ENCODE measurements at regions not wholly inside any gene's neighbourhood (a gene's known extent, or its start where the extent isn't known, plus 50 kb on each side); places are given as distances from the start of the nearest gene placed in this dataset.

- TF ChIP-seq CTCF (conservative IDR thresholded peaks at IDR 0.05; ENCODE audit: low read depth) = no peak
- POLR2A ChIA-PET (ENCODE audit: low non-redundant PET) = no interaction called here
- CTCF ChIA-PET = no interaction called here
- no peak overlapping the region for H3K27ac ChIP-seq
- no peak for DNase-seq (ENCODE audit: low spot score)
These were observed 295.3 kb downstream of the PTPRU start for GRCh38 chr1:29531596-29531995.

- DNase-seq (ENCODE audit: low spot score) = no peak
- ChIA-PET POLR2A (ENCODE audit: low non-redundant PET) (no interaction called here), CTCF (no interaction called here)
- no peak for TF ChIP-seq CTCF (conservative IDR thresholded peaks at IDR 0.05; ENCODE audit: low read depth)
- no peak overlapping the region for H3K27ac ChIP-seq
These were observed 293.5 kb downstream of the PTPRU start for GRCh38 chr1:29529677-29530278.

- ChIA-PET POLR2A (ENCODE audit: low non-redundant PET) (no interaction called here), CTCF (no interaction called here)
- no peak for TF ChIP-seq CTCF (conservative IDR thresholded peaks at IDR 0.05; ENCODE audit: low read depth)
- no peak for DNase-seq (ENCODE audit: low spot score)
- no peak overlapping the region for H3K27ac ChIP-seq
These were observed 291.1 kb downstream of the PTPRU start for GRCh38 chr1:29527314-29528004.

- ChIA-PET POLR2A (ENCODE audit: low non-redundant PET) (no interaction called here), CTCF (no interaction called here)
- no peak for DNase-seq (ENCODE audit: low spot score)
- no peak overlapping the region for H3K27ac ChIP-seq
- no peak for TF ChIP-seq CTCF (conservative IDR thresholded peaks at IDR 0.05; ENCODE audit: low read depth)
These were observed 289.6 kb downstream of the PTPRU start for GRCh38 chr1:29525941-29526340.

GRCh38 chr1:29524285-29525065, 288.2 kb downstream of the PTPRU start:
- POLR2A ChIA-PET (ENCODE audit: low non-redundant PET) = no interaction called here
- CTCF ChIA-PET = no interaction called here
- TF ChIP-seq CTCF (conservative IDR thresholded peaks at IDR 0.05; ENCODE audit: low read depth) = no peak
- no peak for DNase-seq (ENCODE audit: low spot score)
- no peak overlapping the region for H3K27ac ChIP-seq

GRCh38 chr1:29523576-29523975, 287.3 kb downstream of the PTPRU start:
- POLR2A ChIA-PET (ENCODE audit: low non-redundant PET) = interaction anchor here (0.7 kb wide), 1 partner anchor 90 kb away, joined by 4 read pairs; no protein-coding TSS in a partner anchor
- CTCF ChIA-PET = no interaction called here
- no peak for TF ChIP-seq CTCF (conservative IDR thresholded peaks at IDR 0.05; ENCODE audit: low read depth)
- no peak for DNase-seq (ENCODE audit: low spot score)
- H3K27ac ChIP-seq = no peak overlapping the region

Data from RWPE1 (cell line).